Right renal cortex interstitium (tissue), 3 donors: ENCODE measurements at regions not wholly inside any gene's neighbourhood (a gene's known extent, or its start where the extent isn't known, plus 50 kb on each side); places are given as distances from the start of the nearest gene placed in this dataset.
"Not testable (repeated sequence)": the region's sequence is repeated elsewhere in the genome, so short reads cannot be mapped to it uniquely, and the experiment has no call there.

Experiments
- DNase-seq, 3 donors: peaks; one replicate each; pipeline ENCODE4 v3.0.0-alpha.2; 2013; ENCODE audit warnings: low read depth in 3 of 3, low spot score in 2 of 3

GRCh38 chr16:66186251-66186785 is 180.2 kb upstream of the CDH5 start:
- no peak for DNase-seq

DNA sequence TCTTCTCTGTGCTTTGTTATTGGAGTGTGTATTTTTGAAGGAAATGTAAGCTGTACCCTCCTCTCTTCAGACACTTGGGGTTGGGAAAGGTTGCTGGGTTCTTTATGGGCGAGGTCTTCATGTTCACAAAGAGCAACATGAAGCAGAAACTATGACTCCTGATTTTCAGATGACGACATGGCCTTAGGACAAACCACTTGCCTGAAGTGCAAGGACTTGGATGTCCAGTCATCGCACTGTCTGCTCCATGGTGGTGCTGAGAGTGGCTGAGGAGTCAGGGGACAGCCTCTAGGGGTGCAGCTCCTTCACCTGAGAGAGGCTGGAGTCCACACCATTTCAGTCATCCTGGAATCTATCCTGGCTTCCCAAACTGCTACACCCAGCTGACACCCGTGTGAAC is 183.9 kb upstream of the CDH5 start:
- DNase-seq: no peak

GRCh38 chr16:66176731-66177130 is 189.8 kb upstream of the CDH5 start:
- no peak for DNase-seq

GRCh38 chr16:66176111-66176510 is 190.4 kb upstream of the CDH5 start:
- no peak for DNase-seq

- no peak for DNase-seq
These were observed 190.9 kb upstream of the CDH5 start for GRCh38 chr16:66175636-66176035.

- DNase-seq: no peak
These were observed 191.4 kb upstream of the CDH5 start for GRCh38 chr16:66175058-66175457.

DNA sequence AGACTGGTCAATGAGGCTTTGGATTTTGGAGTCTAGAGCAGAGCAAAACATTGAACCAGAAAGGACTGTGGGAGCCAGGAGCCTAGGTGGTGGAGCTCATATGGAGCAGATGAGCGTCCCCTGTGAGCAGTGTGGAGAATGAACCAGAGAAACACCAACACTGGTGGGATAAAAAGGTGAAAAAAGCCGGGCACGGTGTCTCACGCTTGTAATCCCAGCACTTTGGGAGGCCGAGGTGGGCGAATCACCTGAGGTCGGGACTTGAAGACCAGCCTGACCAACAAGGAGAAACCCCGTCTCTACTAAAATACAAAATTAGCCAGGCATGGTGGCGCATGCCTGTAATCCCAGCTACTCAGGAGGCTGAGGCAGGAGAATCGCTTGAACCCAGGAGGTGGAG is 192.7 kb upstream of the CDH5 start:
- DNase-seq: not testable (repeated sequence)

- not testable (repeated sequence) for DNase-seq
These were observed 193.3 kb upstream of the CDH5 start for GRCh38 chr16:66173181-66173580.

GRCh38 chr16:66172463-66172862 is 194.0 kb upstream of the CDH5 start:
- no peak for DNase-seq

- no peak for DNase-seq
These were observed 194.9 kb upstream of the CDH5 start for GRCh38 chr16:66171578-66171977.

- no peak for DNase-seq
These were observed 195.5 kb upstream of the CDH5 start for GRCh38 chr16:66170989-66171388.

DNA sequence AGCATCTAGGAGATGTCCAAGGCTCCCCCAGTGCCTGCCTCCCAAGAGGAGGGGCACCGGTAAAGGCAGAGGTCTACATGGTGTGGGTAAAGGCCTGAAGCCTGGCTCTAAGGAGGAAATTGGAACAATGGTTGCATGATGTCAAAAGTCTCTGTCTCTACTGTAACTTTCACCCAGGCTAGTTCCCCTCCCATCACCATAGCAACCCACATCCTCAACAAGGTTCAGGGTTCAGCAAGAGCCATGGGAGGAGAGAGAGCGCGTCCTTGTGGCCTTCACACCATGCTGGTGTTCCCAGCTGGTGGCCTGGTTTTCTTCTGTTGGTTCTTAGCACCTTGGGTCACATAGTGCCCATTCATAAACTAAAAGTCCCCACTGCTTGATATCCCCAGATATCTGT is 196.7 kb upstream of the CDH5 start:
- no peak for DNase-seq

- no peak for DNase-seq
These were observed 197.7 kb upstream of the CDH5 start for GRCh38 chr16:66168777-66169176.

DNA sequence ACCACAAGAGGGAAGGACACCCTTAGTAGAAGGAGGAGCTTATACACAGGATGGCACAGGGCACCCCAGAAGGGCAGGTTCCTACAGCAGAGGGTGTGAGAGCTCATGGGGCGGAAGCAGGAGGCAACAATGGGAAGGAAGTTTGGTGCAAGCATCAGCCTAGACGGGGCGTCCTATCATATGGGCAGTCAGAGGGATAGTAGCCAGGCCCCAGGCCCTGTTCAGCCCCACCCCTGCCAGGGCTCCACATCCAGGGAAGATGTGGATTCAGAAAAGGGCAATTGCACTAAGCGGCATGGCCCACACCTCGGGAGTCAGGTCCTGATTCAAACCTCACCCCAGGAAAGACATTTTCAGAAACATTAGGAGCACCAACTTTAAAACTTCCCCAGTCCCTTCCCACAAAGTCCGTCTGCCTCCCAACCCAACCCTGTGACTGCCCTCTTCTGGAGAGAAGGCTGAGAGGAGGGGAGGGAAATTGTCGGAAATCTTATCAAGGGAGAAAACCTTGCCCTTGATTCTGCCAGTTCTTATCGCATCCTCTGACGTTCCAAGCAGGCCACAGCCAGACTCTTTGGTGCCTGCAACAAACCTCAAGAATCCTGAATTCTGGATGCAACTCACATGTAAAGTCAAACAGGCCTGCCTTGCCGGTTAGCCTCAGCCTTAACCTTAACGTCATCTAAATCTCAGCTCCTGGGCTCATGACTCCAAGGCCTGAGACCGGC is 198.8 kb upstream of the CDH5 start:
- no peak for DNase-seq

GRCh38 chr16:66166490-66166889 is 200.0 kb upstream of the CDH5 start:
- DNase-seq: no peak

GRCh38 chr16:66165879-66166278 is 200.6 kb upstream of the CDH5 start:
- DNase-seq: no peak

- DNase-seq: no peak
These were observed 201.8 kb upstream of the CDH5 start for GRCh38 chr16:66164581-66165247.

- DNase-seq: no peak
These were observed 203.7 kb upstream of the CDH5 start for GRCh38 chr16:66162821-66163220.

- DNase-seq: no peak
These were observed 204.5 kb upstream of the CDH5 start for GRCh38 chr16:66161942-66162341.

DNA sequence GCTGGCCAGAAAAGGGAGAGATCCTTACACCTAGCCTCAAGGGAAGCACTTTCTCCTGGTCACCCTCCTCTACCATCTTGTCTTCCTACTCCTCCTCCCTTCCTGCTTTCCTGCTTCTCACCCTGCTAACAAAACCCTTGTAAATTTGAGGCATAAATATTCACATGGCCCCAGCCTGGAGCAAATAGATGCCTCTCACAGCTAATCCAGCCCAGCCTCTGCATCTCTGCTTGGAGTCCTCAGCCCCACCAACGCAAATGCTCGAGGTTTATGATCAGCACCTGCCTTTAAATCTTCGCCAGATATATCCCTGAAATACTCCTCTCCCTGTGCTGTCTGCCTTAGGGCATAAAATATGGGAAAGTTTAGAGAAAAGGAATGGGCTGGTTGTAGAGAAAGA is 205.2 kb upstream of the CDH5 start:
- DNase-seq: no peak

- no peak for DNase-seq
These were observed 206.5 kb upstream of the CDH5 start for GRCh38 chr16:66159987-66160386.

- DNase-seq: no peak
These were observed 210.0 kb upstream of the CDH5 start for GRCh38 chr16:66156538-66156937.
